HG03175 (cell line): ENCODE measurements at regions not wholly inside any gene's neighbourhood (a gene's known extent, or its start where the extent isn't known, plus 50 kb on each side); places are given as distances from the start of the nearest gene placed in this dataset.
"Not testable (repeated sequence)": the region's sequence is repeated elsewhere in the genome, so short reads cannot be mapped to it uniquely, and the experiment has no call there.

ENCODE experiments used
- ATAC-seq: cut with Tn5 transposase; IDR thresholded peaks from one replicate; pipeline ENCODE4 v1.9.1; 2021; ENCODE audit warnings: mild to moderate bottlenecking, moderate library complexity; ENCODE audit not compliant: unreplicated experiment

DNA sequence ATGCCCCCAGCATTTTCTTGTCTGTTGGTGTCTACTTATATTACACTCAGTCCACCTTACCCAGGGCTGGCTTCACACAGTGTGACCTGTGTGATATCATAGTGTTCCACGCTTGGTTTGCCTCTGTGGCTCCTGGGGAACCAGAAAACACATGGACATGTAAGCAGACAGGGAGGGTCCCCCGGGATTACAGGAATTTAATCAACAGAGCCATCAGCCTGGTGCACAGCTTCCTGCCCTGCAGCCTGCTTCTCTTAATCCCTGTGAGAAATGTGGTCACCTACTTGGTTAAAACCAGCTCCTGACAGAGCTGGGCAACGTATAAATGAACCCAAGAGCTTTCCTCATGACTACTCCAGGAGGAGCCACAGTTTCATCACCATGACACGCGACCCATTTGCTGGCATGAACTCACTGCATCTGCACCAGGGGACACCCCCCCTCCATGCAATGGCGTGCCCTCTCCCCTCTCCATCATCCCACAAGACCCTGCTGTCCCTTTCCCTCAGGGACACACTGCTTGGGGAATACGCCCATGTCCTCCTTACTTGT, 152.1 kb downstream of the UQCRFS1 start:
- no peak for ATAC-seq

DNA sequence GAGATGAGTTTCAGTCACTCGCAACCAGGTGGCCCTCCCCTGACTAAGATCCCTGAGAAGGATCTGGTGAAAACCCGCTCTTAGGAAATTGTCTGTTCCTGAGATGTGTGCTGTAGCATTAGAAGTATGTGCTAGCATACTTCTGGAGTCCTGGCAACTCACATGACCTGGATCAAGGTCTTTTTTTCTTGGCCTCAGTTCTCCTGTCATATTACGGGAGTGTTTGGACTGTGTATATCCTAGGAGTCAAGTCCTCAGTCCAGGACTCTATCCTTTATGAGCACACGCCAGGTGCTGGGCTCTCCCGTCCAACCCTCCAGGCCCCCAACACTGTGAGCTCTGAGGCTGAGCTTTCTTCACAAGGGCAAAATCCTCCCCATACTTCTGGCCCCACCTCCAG, 156.4 kb downstream of the UQCRFS1 start:
- ATAC-seq = no peak

- ATAC-seq = no peak
Observed at GRCh38 chr19:29054886-29055675, 157.9 kb downstream of the UQCRFS1 start.

- no peak for ATAC-seq
Observed at GRCh38 chr19:29048873-29049272, 164.1 kb downstream of the UQCRFS1 start.

DNA sequence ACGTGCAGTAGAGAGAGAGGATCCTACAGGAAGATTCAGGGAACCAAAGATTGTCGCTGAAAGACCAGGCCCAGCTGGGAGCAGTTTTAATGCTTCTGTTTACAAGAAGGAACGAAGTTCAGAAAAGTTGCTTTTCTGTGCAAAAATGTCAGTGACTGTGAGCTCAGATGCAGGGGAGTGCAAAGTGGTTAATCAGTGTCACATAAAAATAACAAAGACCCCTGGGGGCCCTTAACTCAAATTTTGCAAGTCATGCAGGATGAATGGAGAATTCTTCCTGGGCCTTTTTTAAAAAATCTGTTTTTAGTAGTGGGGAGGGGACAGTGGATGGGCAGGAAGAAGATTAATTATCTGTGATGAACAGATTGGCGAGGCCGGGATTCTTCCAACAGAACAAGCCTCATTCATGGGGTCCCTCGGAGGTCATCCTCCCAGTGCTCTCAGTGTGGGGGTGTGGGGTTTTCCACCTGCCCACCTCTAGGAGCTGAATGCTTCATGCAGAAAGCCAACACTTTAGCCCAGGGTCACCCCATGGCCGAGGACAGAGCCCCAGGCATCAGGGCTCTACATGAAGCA, 167.2 kb downstream of the UQCRFS1 start:
- ATAC-seq = no peak

DNA sequence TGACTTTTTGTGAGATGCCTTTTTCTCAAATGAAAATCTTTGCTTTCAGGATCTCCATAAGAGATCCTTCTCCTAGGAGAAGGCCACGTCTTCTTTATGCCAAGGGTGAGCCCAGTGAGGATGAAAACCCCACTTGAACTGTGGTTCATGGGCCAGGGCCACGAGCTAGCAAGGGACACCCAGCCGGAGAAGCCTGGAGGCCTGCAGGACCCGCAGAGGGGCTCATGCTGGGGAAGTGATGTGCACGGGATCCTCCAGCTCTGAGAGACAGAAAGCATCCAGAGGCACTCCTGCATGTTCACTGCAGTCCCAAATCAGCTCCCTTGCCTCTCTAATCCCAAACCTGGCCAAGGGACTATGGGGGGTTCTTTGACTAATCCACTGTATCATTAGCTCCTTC, 168.9 kb downstream of the UQCRFS1 start:
- no peak for ATAC-seq

GRCh38 chr19:29042450-29042849, 170.5 kb downstream of the UQCRFS1 start:
- ATAC-seq = no peak

DNA sequence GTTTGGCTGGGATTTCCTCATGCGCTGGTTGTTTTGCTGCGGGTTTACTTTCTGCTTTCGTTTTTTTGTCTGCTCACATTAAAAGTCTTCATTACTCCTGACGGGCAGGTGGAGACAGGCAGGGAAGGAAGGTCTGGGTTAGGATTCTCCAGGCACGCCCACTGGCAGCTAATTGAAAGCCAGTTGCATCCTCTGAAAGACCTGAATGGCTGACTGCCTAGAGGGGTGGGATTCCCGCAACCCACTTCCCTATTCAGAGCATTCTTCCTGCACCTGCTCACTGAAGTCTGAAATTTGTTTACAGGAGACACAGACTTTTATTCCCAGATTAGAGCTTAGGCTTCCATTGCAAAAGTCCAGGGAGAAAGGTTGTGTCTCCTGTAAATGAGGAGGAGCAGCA, 172.0 kb downstream of the UQCRFS1 start:
- ATAC-seq = no peak

GRCh38 chr19:29040292-29040691, 172.7 kb downstream of the UQCRFS1 start:
- ATAC-seq = no peak

GRCh38 chr19:29039036-29039435, 173.9 kb downstream of the UQCRFS1 start:
- ATAC-seq = not testable (repeated sequence)

DNA sequence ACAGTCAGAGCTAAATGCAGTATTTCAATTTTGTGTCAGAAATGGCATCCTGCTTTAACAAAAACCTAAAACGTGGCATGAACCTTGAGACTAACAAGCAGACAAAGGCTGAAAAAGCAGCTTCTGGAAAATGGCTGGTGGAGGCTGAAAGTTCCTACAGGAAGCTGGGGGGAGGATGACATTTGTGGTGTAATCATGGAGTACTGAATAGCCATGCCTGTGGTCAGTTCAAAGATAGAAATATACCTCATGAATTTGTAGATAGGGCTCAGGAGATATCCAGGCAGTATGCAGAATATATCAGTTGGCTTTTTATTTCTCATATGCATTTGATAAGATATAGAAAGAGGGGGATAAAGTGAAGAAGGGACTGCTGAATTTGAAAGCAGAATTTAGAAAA, 181.7 kb downstream of the UQCRFS1 start:
- ATAC-seq = no peak

DNA sequence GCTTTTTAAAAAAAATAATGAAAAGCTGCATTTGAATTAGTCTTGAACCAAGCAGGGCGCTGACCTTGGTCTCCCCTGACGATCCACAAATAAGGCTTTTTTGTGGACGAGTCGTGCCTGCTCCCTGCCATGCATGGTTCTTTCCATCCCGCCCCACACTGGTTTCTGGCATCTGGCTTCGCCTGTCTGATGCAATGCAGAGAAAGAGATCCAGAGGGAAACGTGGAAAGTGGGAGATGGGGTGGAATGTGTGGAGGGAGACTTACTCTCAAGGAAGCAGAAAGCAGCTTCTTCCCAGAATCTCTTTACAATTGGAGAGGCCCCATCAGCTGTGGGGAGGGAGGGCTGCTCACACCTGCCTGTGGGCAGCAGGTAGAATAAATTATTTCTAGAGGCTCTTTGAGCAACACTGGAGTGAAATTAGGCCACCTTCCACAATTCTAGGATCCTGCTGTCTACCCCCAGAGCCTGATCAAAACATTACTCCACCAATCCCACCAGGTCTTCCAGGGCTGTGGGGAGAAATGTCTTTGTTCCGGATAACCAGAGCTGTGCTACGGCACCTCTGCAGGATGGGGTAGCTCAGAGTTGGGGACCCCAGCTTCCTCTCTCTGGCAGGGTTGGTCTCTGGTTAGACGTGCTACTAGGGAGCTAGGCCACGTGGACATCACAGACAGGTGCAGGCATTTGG, 183.5 kb downstream of the UQCRFS1 start:
- ATAC-seq = no peak

- no peak for ATAC-seq
Observed at GRCh38 chr19:29022599-29022998, 190.4 kb downstream of the UQCRFS1 start.

DNA sequence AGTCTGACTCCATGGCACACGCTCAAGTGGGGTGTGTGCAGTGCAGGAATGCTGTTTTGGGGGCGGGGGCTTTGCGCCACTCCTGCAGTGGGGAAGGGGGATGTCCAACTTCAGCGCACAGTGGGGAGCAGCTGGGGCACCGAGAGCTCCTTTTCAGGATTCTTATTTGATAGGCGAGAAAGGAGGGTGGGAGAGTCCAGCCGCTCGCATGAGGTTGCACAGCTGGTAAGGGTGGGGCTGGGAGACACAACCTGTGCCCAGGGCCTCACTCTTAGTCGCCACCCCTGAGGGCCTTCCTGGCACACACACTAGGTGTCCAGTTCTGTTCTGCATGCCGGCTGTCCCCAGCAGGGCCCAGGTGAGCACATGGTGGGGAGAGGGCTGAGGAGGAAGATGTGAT, 190.8 kb downstream of the UQCRFS1 start:
- no peak for ATAC-seq

- no peak for ATAC-seq
Observed at GRCh38 chr19:29021232-29021916, 191.6 kb downstream of the UQCRFS1 start.

GRCh38 chr19:29019403-29019802, 193.5 kb downstream of the UQCRFS1 start:
- ATAC-seq = no peak

GRCh38 chr19:29018542-29018941, 194.4 kb downstream of the UQCRFS1 start:
- no peak for ATAC-seq

DNA sequence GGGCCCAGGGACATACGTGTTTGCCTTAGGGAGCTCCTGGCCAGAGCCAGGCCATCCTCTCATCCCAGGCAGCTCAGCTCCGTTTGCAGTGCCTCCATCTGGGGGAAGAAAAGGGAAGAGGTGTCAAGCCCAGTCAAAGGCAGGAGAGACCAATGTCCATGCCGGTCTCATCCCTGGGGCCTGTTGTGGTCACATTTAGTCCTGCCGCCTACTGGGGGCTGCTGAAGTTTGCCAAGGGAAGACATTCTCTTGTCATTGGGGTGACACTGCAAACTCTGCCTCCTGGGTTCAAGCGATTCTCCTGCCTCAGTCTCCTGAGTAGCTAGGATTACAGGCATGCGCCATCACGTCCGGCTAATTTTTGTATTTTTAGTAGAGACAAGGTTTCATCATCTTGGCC, 195.2 kb downstream of the UQCRFS1 start:
- ATAC-seq = no peak

- no peak for ATAC-seq
Observed at GRCh38 chr19:29016926-29017760, 195.8 kb downstream of the UQCRFS1 start.

DNA sequence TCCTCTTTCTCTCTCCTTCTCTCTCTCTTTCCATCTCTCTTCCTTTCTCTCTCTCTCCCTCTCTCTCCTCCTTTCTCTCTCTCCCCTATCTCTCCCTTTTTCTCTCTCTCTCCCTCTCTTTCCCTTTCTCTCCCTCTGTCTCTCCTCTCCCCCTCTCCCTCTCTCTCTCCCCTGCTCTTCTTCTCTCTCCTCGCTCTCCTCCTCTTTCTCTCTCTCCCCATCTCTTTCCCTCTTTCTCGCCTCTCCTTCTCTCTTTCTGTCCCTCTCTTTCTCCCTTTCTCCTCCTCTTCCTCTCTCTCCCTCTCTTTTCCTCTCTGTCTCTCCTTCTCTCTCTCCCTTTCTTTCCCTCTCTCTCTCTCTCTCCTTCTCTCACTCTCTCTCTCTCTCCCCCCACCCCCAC, 196.6 kb downstream of the UQCRFS1 start:
- no peak for ATAC-seq
